B cell (primary cell): ENCODE measurements at regions not wholly inside any gene's neighbourhood (a gene's known extent, or its start where the extent isn't known, plus 50 kb on each side); places are given as distances from the start of the nearest gene placed in this dataset.

Source experiments
- EZH2 ChIP-seq: IDR thresholded peaks from 2 replicates; pipeline ENCODE4 v1.6.1; 2012; ENCODE audit warnings: borderline replicate concordance, low read depth, mild to moderate bottlenecking, moderate library complexity, low read length; ENCODE audit not compliant: insufficient read depth, poor library complexity, severe bottlenecking
- TF ChIP-seq, protein P1 (sequence below): fragments of 200-600 bp; IDR thresholded peaks from one replicate; pipeline ENCODE4 v1.8.0; 2022; ENCODE audit warnings: antibody characterized with exemption, mild to moderate bottlenecking

DNA sequence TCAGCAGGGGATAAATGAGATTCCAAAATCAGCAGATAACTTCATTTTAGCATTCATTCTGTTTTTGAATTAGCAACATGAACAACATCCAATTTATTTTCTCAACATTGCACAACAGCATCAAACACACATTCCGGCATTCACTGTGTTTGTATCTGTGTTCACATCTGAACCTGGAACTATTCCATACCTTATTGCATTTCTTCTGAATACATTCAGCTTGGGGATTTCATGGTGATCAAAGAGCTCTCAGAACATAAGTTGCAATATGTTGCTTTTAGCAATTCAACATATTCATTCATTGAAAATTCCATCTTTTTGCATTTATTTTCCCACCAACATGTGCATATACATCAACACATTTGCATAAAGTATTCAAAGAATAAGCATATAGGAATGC is 1431.7 kb upstream of the PIK3C3 start:
- TF ChIP-seq, protein P1, sequence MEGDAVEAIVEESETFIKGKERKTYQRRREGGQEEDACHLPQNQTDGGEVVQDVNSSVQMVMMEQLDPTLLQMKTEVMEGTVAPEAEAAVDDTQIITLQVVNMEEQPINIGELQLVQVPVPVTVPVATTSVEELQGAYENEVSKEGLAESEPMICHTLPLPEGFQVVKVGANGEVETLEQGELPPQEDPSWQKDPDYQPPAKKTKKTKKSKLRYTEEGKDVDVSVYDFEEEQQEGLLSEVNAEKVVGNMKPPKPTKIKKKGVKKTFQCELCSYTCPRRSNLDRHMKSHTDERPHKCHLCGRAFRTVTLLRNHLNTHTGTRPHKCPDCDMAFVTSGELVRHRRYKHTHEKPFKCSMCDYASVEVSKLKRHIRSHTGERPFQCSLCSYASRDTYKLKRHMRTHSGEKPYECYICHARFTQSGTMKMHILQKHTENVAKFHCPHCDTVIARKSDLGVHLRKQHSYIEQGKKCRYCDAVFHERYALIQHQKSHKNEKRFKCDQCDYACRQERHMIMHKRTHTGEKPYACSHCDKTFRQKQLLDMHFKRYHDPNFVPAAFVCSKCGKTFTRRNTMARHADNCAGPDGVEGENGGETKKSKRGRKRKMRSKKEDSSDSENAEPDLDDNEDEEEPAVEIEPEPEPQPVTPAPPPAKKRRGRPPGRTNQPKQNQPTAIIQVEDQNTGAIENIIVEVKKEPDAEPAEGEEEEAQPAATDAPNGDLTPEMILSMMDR, result no peak
- no peak for TF ChIP-seq EZH2
